Right ventricle myocardium inferior (tissue), 1 donor: ENCODE measurements at regions not wholly inside any gene's neighbourhood (a gene's known extent, or its start where the extent isn't known, plus 50 kb on each side); places are given as distances from the start of the nearest gene placed in this dataset.

Experiments used
- ATAC-seq: fragments of 200-7000 bp; cut with Tn5 transposase; one replicate; pipeline ENCODE4 v1.9.1; 2020; ENCODE audit warnings: mild to moderate bottlenecking, moderate library complexity
- DNase-seq: peaks from one replicate; pipeline ENCODE4 v3.0.0; 2021; ENCODE audit errors: missing footprints
- intact Hi-C: fragments of 100-400 bp; cut with DNase I; formaldehyde crosslinking; loops from one replicate; pipeline ENCODE4 v1.11.0; 2022
- donor health status: DM: no; HTN: yes; CAD: no; lungs with severe emphysema.

DNA sequence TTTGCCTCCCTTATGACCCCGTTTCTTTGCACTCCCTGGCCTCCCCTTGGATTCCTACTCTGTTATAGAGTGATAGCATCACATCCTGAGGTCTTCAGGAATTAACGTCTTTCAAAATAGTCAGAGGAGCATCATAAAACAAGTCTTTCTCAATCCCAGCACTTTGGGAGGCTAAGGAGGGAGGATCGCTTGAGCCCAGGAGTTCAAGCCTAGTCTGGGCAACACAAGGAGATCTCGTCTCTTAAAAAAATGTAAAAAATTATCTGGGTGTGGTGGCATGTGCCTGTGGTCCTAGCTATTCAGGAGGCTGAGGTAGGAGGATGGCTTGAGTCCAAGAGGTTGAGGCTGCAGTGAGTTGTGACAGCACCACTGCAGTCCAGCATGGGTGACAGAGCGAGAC is 68.7 kb upstream of the AMPD3 start:
- DNase-seq (no peak), ATAC-seq (no peak)
- intact Hi-C loops: no loop called here

DNA sequence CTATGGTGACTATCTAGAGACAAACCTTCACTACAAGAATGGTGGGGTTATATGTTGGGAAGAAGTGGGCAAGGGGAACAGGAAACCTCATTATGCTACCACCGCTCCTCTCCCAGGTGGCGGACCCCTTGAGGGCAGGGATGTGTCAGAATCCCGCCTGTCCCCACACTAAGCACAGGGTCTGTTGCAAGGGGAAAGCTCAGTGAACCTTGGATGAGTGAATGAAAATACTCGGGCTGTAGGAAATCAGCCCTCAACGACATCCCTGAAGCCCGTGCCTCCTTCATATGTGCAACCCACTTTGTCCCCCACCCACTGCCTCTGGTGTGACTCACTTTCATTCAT is 68.2 kb upstream of the AMPD3 start:
- intact Hi-C loops: no loop called here
- ATAC-seq (no peak), DNase-seq (peak; percentile 67)

DNA sequence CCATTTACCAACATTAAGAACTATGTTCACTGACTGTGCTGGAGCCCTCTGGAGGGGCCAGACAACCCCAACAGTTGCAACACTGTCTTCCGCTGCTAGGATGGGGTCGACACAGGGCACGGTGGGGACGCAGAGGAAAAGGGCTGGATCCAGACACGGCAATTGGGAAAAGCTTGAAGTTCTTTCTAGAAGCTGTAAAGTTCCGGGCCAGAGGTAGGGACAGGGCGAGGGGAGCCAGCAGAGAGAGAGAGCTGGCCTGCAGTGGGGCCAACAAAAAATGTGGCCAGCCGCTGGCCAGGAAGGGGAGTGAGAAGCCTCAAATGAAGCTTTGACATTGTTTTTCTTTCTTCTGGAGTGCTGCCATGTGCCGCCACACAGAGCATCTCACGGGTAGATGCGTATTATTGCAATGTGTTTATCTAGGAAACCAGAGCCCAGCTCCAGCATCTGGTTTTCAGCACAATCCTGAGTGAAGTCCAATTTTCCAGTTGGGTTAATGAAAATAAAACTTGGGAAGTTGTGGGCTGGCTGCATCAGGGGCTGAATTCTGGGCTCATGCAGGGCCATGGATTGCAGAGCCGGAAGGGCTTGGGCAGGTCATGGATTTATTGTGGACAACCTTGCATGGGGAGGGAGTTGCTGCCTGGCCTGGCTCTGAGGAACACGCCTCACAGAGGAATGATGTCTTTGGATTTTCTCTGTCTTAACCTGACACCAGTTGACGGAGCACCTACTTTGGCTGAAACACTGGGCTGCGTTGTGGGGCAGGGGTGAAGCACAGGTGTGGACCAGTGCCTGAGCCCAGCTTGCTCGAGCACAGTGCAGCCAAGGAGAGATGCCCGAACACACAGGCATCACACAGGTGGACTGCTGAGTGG is 67.6 kb upstream of the AMPD3 start:
- peak; percentile 74 for ATAC-seq
- intact Hi-C loops: no loop called here
- peak; percentile 74 for DNase-seq

DNA sequence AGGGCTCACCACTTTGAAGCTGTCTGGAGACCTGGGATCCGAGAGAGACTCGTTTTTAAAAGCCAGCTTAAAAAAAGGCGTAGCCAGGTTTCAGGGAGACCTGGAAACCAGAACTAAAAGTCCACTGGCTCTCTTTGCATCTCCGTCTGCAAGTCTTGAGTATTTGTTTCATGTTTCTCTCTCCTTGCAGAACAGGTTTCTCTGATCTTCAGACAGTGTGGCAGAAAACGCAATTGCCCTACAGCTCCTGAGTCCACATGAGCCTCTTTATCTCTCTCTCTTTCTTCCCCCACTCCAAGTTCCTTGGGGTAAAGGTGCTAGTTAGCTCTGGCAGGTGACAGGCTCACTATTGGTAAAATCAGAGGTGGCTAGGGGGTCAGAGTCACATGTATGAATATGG is 67.0 kb upstream of the AMPD3 start:
- intact Hi-C loops: no loop called here
- ATAC-seq (no peak), DNase-seq (no peak)

DNA sequence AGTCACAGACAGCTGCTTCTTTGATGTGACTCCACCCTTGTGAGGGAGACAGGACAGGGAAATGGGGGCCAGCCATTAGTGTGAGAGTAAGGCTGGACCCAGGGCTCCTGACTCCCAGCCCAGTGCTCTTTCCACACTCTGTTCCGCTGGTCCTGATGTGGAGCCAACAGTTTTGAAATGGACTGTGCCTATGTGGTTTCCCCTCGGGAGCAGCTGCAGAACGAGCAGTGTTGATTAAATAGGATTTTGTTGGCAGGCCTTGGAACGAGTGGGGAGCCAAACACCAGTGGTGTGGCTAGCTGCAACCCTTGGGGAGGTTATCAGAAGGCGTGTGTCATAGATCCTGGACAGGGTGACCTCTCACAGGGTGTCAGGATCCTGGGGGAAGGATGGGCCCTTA is 66.5 kb upstream of the AMPD3 start:
- intact Hi-C loops: no loop called here
- ATAC-seq (peak; percentile 72), DNase-seq (no peak)

DNA sequence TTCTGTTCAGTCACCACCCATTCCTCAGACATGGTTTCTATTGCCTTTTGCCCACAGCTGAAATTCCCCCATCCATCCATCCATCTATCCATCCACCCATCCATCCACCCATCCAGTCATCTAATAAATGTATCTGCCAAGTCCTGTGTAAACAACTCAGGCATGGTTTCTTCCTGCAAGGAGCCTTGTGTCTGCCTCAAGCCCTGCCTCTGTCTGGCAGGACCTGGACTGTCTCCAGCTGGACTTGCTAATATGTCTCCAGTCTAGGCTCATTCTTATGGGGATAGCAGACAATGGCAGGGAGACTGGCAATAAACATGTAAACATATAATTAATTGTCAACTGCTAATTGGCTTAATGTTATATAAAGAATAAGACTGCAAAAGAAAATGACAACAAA is 64.7 kb upstream of the AMPD3 start:
- DNase-seq (no peak), ATAC-seq (no peak)
- intact Hi-C loops: no loop called here

DNA sequence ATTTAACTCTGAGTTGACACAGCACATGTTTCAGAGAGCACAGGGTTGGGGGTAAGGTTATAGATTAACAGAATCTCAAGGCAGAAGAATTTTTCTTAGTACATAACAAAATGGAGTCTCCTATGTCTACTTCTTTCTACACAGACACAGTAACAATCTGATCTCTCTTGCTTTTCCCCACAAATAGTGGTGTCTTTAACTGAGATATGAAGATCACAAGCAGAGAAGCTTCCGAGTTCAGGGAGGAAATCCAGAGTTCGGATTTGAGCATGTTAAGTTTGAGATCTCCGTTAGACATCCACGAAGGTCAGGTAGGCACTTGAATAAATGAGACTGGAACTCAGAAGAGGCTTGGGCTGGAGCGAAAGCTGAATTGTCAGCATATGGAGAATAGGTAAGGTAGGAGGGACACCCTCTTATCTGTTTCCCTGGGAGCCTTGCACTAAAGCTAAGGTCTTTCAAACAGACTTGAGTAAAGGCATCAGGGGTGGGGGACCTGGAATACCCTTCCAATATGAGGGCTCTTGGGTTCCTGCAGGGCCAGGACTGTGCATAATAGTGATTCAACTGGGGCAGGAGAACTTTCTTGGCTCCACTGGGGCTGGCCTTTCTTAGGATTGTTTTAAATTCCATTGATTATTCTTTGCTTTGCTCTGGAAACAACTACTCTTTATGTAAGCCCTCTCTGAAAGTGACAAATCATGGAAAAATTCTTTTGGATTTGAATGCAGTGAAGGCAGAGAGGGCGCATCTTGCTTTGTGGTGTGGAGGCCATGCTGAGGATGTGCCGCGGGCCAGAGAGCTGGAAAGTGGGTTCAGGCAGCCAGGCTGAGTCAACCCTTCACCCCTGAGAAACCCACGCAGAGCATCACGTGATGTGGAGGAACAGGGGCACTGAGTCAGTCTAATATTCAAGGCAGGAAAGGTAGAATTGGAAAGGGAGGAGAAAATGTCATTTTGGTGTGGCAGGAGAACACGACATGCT is 62.7 kb upstream of the AMPD3 start:
- intact Hi-C loops: no loop called here
- ATAC-seq (no peak), DNase-seq (no peak)

DNA sequence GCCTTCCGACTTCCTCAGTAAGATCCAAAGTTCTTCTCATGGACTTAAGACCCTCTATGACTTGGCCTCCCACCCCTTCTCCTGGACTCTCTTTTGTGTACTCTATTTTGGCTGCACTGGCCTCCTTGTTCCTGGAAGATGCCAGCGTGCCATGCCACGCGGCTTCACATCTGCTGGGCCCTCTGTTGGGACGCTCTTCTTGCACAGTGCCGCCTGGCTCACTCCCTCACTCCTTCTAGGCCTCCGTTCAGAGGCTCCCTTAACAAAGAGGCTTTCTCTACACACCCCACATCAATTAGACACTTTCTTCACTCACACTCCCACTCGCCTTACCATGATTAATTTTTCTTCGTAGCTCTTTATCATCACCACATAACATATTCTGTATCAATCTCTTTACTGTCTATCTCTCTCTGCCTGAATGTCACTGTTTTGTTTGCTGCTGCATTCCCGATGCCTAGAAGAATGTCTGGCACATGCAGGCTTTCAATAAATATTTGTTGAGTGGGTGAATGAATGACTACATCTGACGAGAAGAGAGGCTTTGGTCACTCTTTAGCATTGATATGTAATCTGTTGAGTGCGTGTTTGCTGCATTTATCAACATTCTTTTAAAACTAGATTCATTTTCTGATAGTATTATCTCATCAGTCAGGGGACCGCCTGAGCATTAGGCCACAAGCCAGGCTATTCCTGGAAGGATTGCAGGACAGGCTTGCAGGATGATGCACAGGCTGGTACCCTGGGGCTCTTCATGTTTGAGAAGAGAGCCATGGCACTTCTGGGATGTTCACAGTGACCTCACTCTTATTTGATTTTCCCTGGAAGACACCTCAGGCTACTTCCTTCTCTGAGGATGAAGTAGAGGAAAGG is 60.6 kb upstream of the AMPD3 start:
- no peak for DNase-seq
- intact Hi-C loops: no loop called here
- no peak for ATAC-seq

DNA sequence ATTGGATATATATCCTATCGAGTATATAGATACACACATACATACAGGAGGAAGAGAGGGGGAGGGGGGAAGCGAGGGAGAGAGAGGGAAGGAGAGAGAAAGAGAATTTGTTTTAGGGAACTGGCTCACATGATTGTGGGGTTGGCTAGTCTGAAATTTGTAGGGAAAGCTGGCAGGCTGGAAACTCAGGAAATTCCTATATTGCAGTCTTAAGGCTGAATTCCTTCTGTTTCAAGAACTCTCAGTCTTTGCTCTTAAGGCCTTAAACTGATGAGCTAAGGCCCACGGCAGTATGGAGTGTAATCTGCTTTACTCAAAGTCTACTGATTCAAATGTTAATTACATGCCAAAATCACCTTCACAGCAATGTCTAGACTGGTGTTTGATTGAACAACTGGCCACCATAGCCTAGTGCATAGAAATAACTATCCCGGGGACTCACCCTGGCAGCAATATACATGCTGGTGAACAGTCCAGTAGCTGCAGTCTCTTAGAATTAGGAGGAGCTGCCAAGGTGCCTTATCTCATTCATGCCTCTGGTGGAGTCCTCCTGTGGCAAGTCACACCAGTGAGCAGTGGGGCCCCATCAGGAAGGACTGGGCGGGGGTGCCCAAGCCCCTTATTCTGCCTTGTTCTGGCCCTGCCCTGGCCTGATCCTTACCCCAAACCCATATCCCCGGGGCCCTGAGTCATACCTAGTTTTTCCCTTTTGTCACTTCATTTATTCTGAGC is 59.7 kb upstream of the AMPD3 start:
- ATAC-seq: peak; percentile 71
- intact Hi-C loops: no loop called here
- DNase-seq: no peak

DNA sequence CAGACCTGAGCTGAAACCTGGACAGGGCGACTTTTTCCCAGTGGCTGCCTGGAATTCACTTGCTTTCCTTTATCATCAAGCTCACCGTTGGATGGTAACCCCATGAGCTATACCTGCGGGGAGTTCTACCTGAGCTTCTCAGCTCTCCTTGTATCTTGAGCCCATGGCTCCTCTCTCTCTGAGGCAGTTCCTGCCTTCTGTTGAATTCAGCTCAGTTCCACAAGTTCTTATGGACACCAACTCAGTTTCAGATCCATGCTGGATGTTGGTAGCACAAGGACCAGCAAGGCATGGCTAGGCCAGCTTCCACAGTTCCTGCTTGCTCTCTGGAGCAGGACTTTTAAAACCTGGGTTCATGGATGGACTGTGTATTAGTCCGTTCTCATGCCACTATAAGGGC is 58.3 kb upstream of the AMPD3 start:
- intact Hi-C loops: no loop called here
- DNase-seq (no peak), ATAC-seq (no peak)

DNA sequence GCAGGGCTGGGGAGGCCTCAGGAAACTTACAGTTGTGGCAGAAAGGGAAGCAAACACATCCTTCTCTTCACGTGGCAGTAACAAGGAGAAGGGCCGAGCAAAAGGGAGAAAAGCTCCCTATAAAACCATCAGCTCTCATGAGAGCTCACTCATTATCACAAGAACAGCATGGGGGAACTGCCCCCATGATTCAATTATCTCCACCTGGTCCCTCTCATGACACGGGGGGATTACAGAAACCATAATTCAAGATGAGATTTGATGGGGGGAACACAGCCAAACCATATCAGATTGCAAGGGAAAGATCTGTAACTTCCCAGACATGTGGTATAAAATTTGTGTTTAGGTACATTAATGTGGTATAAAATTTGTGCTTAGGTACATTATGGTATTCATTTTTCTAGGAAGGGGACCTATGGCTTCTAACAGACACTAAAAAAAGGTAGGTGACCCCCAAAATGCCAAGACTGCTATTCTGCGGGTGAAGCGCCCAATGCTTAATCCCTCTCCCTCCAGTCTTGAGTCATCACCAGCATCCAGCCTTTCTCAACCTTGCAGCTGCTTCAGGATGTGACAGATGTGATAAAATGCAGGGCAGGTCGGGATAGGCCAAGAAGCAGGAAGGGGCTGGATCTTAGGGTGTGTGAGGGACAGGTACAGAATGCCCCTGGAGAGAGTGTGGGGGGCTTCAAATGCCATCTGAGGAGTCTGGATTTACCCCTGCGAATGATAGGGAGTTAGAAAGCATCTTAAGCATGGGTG is 57.7 kb upstream of the AMPD3 start:
- intact Hi-C loops: no loop called here
- no peak for DNase-seq
- no peak for ATAC-seq

DNA sequence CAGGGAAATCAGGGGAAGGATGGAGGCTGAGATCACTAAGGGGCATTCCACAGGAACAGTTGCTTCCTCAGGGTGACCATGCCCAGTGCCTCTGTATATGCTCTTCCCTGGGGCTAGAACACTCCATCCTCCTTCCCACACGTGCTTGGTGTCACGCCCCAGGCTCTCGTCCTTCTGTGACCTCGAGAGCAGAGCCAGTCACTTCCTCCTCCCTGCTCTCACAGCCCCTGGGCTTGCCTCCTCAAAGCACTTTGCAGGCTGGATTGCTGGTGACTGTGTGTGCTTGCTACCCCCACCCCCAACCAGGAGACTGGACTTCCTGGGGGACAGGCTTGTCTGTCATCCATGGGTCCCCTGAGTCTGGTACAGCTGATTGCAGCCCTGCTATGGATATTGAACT is 56.5 kb upstream of the AMPD3 start:
- DNase-seq (no peak), ATAC-seq (peak; percentile 59)
- intact Hi-C loops: no loop called here

DNA sequence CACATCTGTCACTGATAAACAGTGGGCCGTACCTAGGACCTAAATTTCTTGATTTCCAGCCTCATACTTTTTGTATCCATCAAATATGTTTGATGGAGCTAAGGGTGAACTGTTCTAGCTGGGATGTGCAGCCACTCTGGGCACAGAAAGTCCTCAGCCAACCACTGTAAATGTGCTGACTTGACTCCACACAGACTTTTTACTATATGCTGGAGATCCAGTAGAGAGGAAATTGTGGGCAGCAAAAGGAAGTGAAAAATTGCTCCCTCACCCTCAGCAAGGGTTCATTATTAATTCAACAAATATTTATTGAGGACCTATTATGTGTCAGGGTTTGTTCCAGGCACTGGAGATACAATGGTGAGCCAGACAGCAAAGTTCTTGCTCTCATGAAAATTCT is 54.2 kb upstream of the AMPD3 start:
- DNase-seq: no peak
- intact Hi-C loops: loop anchor here (10.0 kb wide), 1 partner anchor 114 kb away; no protein-coding TSS in a partner anchor
- ATAC-seq: peak; percentile 52

DNA sequence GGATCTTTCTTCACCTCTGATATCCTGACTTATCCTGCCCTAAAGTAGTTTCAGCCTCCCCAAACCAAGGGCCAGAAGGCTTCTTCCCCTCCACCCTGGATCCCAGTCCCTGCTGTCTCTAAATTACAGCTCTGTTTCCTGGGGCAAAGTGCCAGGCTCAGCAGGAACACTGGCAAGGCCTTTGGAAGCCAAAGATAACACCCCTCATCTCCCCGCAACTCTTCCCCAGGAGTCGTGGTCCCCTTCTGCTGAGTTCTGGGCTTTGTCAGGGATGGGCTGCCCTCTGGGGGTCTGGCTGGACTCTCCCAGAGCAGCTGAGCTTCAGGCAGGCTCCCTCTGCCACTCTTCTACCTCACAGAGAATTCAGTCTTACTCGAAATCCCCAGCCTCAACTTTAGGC is 53.8 kb upstream of the AMPD3 start:
- DNase-seq (no peak), ATAC-seq (peak; percentile 37)
- intact Hi-C loops: loop anchor here (10.0 kb wide), 1 partner anchor 114 kb away; no protein-coding TSS in a partner anchor

DNA sequence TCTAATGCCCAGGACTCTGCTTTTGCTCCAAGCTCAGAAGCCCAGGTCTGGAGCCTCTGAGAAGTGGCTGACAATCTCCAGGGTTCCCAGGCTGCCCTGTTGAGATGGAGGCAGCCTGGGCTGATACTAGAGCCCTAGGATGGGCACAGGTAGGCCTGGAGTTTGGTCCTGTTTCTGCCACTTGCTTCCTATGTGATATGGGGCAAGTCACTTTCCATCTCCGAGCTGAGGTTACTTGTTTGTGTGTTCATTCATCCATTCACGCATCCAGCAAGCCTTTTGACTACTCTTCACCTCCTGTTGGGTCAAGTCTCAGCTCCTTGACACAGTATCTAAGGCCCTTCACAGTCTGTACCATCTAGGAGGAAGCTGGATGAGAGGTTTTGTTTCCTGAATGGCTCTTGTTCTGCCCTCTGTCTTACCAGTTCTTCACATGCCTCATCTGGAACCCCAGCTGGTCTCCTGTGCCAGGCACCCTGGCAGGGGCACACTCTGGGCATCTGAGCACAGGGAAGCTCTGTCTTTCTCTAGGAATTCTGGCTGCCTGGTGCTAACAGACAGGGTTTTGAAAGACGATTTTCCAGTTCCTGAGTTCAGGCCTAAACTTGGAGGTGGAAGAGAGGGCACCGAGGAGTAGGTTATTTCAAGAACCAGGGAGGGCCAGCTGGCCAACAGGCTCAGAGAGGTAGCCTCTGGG is 53.2 kb upstream of the AMPD3 start:
- intact Hi-C loops: loop anchor here (10.0 kb wide), 1 partner anchor 113 kb away; no protein-coding TSS in a partner anchor
- ATAC-seq (no peak), DNase-seq (no peak)
